Keratinocyte (primary cell): ENCODE measurements at regions not wholly inside any gene's neighbourhood (a gene's known extent, or its start where the extent isn't known, plus 50 kb on each side); places are given as distances from the start of the nearest gene placed in this dataset.

Experiments
- DNase-seq: peaks from one replicate; pipeline ENCODE4 v3.0.0-alpha.2; 2011; ENCODE audit warnings: low read depth, missing footprints, low spot score
- FAIRE-seq: peaks from 2 replicates; lab custom pipeline; 2011; peaks lifted over from hg19 to GRCh38; lab: Jason Lieb, UNC
- H2AFZ ChIP-seq: 2 replicates; pipeline ENCODE4 v1.6.0; 2012; ENCODE audit warnings: low read length, control low read depth, inconsistent platforms; ENCODE audit not compliant: control insufficient read depth
- H3K27ac ChIP-seq: 2 replicates; pipeline ENCODE4 v1.5.1; 2011; ENCODE audit warnings: low read length; ENCODE audit not compliant: control insufficient read depth, insufficient read depth
- H3K27me3 ChIP-seq: 3 replicates; pipeline ENCODE4 v1.6.0; 2011; ENCODE audit warnings: low read length; ENCODE audit not compliant: control insufficient read depth, insufficient read depth; ENCODE audit errors: extremely low read depth
- H3K36me3 ChIP-seq, 2 experiments: 2 replicates in 1 of 2; 3 replicates in 1 of 2; pipeline ENCODE4 v1.5.1; 2011; ENCODE audit warnings: low read length in 2 of 2, mild to moderate bottlenecking in 1 of 2; ENCODE audit not compliant: control insufficient read depth in 2 of 2, insufficient read depth in 2 of 2; ENCODE audit errors: extremely low read depth in 1 of 2
- H3K4me1 ChIP-seq: 3 replicates; pipeline ENCODE4 v1.5.1; 2011; ENCODE audit warnings: low read length; ENCODE audit not compliant: control insufficient read depth, insufficient read depth; ENCODE audit errors: extremely low read depth
- H3K4me2 ChIP-seq: 3 replicates; pipeline ENCODE4 v1.6.0; 2011; ENCODE audit warnings: low read depth, low read length; ENCODE audit not compliant: control insufficient read depth, insufficient read depth; ENCODE audit errors: extremely low read depth
- H3K4me3 ChIP-seq, 3 experiments: fragments of 200-600 bp in 1 of 3; sonication (generic) in 1 of 3; 2 replicates in 2 of 3; 3 replicates in 1 of 3; pipeline ENCODE4 v1.5.1; 2011 to 2016; ENCODE audit warnings: low read length in 3 of 3, mild to moderate bottlenecking in 3 of 3, control low read depth in 2 of 3, inconsistent platforms in 1 of 3, low read depth in 1 of 3, mixed read lengths in 1 of 3, mixed run types in 1 of 3, moderate library complexity in 1 of 3; ENCODE audit not compliant: control insufficient read depth in 2 of 3, insufficient read depth in 2 of 3; ENCODE audit errors: extremely low read depth in 1 of 3
- H3K79me2 ChIP-seq: 2 replicates; pipeline ENCODE4 v1.6.0; 2012; ENCODE audit warnings: low read length; ENCODE audit not compliant: control insufficient read depth, insufficient read depth
- H3K9ac ChIP-seq: 3 replicates; pipeline ENCODE4 v1.6.0; 2011; ENCODE audit warnings: low read length; ENCODE audit not compliant: control insufficient read depth, insufficient read depth; ENCODE audit errors: extremely low read depth
- H3K9me1 ChIP-seq: 3 replicates; pipeline ENCODE4 v1.6.0; 2011; ENCODE audit warnings: low read length; ENCODE audit not compliant: control insufficient read depth, insufficient read depth; ENCODE audit errors: extremely low read depth
- H3K9me3 ChIP-seq: 2 replicates; pipeline ENCODE4 v1.5.1; 2012; ENCODE audit warnings: low read depth, low read length; ENCODE audit not compliant: control insufficient read depth
- H4K20me1 ChIP-seq: 3 replicates; pipeline ENCODE4 v1.6.0; 2011; ENCODE audit warnings: low read length; ENCODE audit not compliant: control insufficient read depth, insufficient read depth; ENCODE audit errors: extremely low read depth
- EZH2 ChIP-seq: IDR thresholded peaks from one replicate; pipeline ENCODE4 v1.6.1; 2012; ENCODE audit warnings: inconsistent platforms, mild to moderate bottlenecking, low read length, moderate library complexity
- dilution Hi-C: fragments of 300-500 bp; cut with MboI; formaldehyde crosslinking; loops from one replicate; pipeline ENCODE4 v1.7.0; 2020; ENCODE audit warnings: low sequenced_read_pairs; ENCODE audit not compliant: extremely low pct_ligation_motif_present
- TF ChIP-seq, protein P1 (sequence below), 3 experiments: IDR thresholded peaks in 1 of 3; conservative IDR thresholded peaks in 1 of 3; optimal IDR thresholded peaks in 1 of 3; 2 replicates in 2 of 3; 3 replicates in 1 of 3; pipeline versions ENCODE3 to v1.5.1; 2011; ENCODE audit warnings: low read length in 3 of 3, mild to moderate bottlenecking in 3 of 3, moderate library complexity in 2 of 3, control low read depth in 1 of 3, inconsistent platforms in 1 of 3; ENCODE audit not compliant: insufficient read depth in 2 of 3; ENCODE audit errors: extremely low read depth in 1 of 3

DNA sequence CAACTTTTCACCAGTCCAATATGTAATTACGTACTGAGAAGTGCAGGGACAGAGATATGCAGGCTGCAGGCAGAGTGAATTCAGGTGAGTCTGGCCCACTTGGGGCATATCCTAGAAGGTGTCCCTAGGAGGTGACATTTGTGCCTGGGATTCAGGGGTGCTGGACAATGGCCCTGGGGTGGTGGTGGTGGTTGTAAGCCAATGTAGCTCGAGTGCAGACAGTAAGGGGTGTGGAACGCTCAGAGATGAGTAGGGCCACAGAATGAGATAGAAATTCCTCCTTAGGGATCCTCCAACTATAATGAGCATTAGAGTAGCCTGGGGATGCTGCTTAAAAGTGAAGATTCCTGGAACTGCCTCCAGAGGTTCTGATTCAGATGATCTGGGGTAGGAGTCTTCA, 221.7 kb upstream of the MPHOSPH6 start:
- Histone ChIP-seq H3K4me1 (no peaks in the 10 kb centered on the region), H3K27me3 (peaks cover 14% of the 10 kb centered on the region), H3K9ac (no peak overlapping the region), H3K4me3 (no peak overlapping the region), H3K9me1 (no peaks in the 10 kb centered on the region), H3K79me2 (no peaks in the 10 kb centered on the region), H2AFZ (no peak overlapping the region), H3K36me3 (no peaks in the 10 kb centered on the region), H3K9me3 (no peaks in the 10 kb centered on the region), H4K20me1 (no peaks in the 10 kb centered on the region), H3K4me2 (no peak overlapping the region), H3K27ac (no peak overlapping the region)
- dilution Hi-C loops = no loop called here
- no peak for TF ChIP-seq EZH2
- TF ChIP-seq, protein P1, sequence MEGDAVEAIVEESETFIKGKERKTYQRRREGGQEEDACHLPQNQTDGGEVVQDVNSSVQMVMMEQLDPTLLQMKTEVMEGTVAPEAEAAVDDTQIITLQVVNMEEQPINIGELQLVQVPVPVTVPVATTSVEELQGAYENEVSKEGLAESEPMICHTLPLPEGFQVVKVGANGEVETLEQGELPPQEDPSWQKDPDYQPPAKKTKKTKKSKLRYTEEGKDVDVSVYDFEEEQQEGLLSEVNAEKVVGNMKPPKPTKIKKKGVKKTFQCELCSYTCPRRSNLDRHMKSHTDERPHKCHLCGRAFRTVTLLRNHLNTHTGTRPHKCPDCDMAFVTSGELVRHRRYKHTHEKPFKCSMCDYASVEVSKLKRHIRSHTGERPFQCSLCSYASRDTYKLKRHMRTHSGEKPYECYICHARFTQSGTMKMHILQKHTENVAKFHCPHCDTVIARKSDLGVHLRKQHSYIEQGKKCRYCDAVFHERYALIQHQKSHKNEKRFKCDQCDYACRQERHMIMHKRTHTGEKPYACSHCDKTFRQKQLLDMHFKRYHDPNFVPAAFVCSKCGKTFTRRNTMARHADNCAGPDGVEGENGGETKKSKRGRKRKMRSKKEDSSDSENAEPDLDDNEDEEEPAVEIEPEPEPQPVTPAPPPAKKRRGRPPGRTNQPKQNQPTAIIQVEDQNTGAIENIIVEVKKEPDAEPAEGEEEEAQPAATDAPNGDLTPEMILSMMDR (optimal IDR thresholded peaks at IDR 0.05 in 1 of 3, IDR thresholded peaks at IDR 0.05 in 1 of 3, conservative IDR thresholded peaks at IDR 0.05 in 1 of 3; ENCODE audit: extremely low read depth in 1 of 3, insufficient read depth in 2 of 3, low read length in 3 of 3) = no peak
- FAIRE-seq (no peak), DNase-seq (no peak)

DNA sequence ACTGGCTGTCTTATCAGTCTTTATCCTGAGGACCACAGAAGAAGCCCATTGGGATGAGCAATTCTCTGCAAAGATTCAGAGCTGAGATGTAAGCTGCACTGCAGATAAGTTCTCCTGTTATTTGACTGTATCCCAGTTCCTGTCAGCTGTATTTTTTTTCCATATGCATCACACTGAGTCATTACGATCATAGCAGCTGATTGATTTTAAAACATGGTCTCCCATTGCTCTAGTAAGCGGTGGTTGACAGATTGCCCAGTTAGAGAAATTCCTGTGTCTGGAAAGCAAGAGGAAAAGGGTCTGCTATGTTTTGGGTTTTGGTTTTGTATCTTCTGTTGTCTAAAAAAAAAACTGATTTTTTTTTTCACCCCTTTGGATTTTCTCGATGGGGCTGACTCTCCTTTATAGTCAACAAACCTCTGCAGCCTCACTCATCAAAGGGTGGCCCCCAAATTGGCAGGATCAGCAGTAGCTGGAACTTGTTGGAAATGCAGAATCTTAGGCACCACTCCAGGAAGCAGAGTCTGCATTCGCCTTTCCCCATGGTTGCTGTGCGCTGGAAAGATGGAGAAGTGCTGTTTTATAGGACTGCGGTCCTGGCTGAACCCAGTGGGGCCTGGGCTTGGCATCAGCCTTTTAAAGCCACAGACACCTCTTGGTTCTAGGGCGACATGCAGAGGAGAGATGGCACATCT, 220.1 kb upstream of the MPHOSPH6 start:
- TF ChIP-seq, protein P1 (optimal IDR thresholded peaks at IDR 0.05 in 1 of 3, IDR thresholded peaks at IDR 0.05 in 1 of 3, conservative IDR thresholded peaks at IDR 0.05 in 1 of 3; ENCODE audit: extremely low read depth in 1 of 3, insufficient read depth in 2 of 3, low read length in 3 of 3) = no peak
- TF ChIP-seq EZH2 = no peak
- H2AFZ ChIP-seq = no peak overlapping the region
- H3K27me3 ChIP-seq = peaks cover 14% of the 10 kb centered on the region
- H3K27ac ChIP-seq = no peak overlapping the region
- no peak for DNase-seq
- FAIRE-seq = no peak
- H3K9me3 ChIP-seq = no peaks in the 10 kb centered on the region
- H3K4me3 ChIP-seq = no peak overlapping the region
- no peaks in the 10 kb centered on the region for H3K4me1 ChIP-seq
- H3K9ac ChIP-seq = no peak overlapping the region
- no peaks in the 10 kb centered on the region for H3K36me3 ChIP-seq
- dilution Hi-C loops = no loop called here
- H3K9me1 ChIP-seq = no peaks in the 10 kb centered on the region
- H3K79me2 ChIP-seq = no peaks in the 10 kb centered on the region
- H4K20me1 ChIP-seq = no peaks in the 10 kb centered on the region
- no peak overlapping the region for H3K4me2 ChIP-seq
